ENCODE measurements at regions not wholly inside any gene's neighbourhood (a gene's known extent, or its start where the extent isn't known, plus 50 kb on each side); places are given as distances from the start of the nearest gene placed in this dataset.

- ChIA-PET CTCF (no interaction called here), POLR2A (no interaction called here)
- no peak overlapping the region for H3K4me3 Mint-ChIP-seq
- ATAC-seq (no peak), DNase-seq (no peak)
- peaks cover 8% of the 10 kb centered on the region for H3K9me3 Mint-ChIP-seq
- H3K27ac Mint-ChIP-seq: no peak overlapping the region
- peaks cover 3% of the 10 kb centered on the region for H3K4me1 Mint-ChIP-seq (ENCODE audit: low read depth)
- intact Hi-C loops (cut with micrococcal nuclease): no loop called here
- peaks cover 9% of the 10 kb centered on the region for H3K27me3 Mint-ChIP-seq
- TF ChIP-seq CTCF (IDR thresholded peaks at IDR 0.05): no peak
- H3K36me3 Mint-ChIP-seq (ENCODE audit: low read depth): peaks cover 1% of the 10 kb centered on the region
These were observed 756.2 kb downstream of the GATA3 start for GRCh38 chr10:8810677-8811076.

DNA sequence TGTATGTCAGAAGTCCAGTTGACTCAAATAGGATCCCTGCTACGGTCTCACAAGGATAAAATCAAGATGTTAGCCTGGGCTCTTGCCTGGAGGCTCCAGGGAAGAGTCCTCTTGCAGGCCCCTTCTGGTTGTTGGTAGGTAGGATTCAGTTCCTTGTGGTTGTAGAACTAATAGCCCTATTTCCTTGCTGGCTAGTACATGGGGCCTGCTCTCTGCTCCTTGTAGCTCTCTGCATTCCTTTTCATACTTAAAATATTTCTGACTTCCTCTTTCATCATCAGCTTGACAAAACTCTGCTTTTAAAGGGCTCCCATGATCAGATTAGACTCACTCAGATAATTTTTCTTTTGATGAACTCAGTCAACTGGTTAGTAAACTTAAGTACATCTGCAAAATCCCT, 756.7 kb downstream of the GATA3 start:
- intact Hi-C loops (cut with micrococcal nuclease): no loop called here
- Mint-ChIP-seq H3K4me1 (ENCODE audit: low read depth) (peaks cover 3% of the 10 kb centered on the region), H3K9me3 (peaks cover 5% of the 10 kb centered on the region), H3K36me3 (ENCODE audit: low read depth) (peaks cover 1% of the 10 kb centered on the region), H3K4me3 (no peak overlapping the region), H3K27ac (no peak overlapping the region), H3K27me3 (peaks cover 9% of the 10 kb centered on the region)
- ATAC-seq (no peak), DNase-seq (no peak)
- TF ChIP-seq CTCF (IDR thresholded peaks at IDR 0.05): no peak
- ChIA-PET CTCF (no interaction called here), POLR2A (no interaction called here)

- DNase-seq (no peak), ATAC-seq (no peak)
- H3K4me3 Mint-ChIP-seq: no peak overlapping the region
- ChIA-PET CTCF (no interaction called here), POLR2A (no interaction called here)
- peaks cover 3% of the 10 kb centered on the region for H3K4me1 Mint-ChIP-seq (ENCODE audit: low read depth)
- H3K27ac Mint-ChIP-seq: no peak overlapping the region
- intact Hi-C loops (cut with micrococcal nuclease): no loop called here
- no peak for TF ChIP-seq CTCF (IDR thresholded peaks at IDR 0.05)
- H3K36me3 Mint-ChIP-seq (ENCODE audit: low read depth): no peaks in the 10 kb centered on the region
- peaks cover 1% of the 10 kb centered on the region for H3K9me3 Mint-ChIP-seq
- peaks cover 4% of the 10 kb centered on the region for H3K27me3 Mint-ChIP-seq
These were observed 761.5 kb downstream of the GATA3 start for GRCh38 chr10:8815969-8816368.

- Mint-ChIP-seq H3K36me3 (ENCODE audit: low read depth) (no peaks in the 10 kb centered on the region), H3K4me3 (no peak overlapping the region), H3K4me1 (ENCODE audit: low read depth) (peaks cover 3% of the 10 kb centered on the region), H3K9me3 (no peaks in the 10 kb centered on the region), H3K27ac (no peak overlapping the region), H3K27me3 (no peaks in the 10 kb centered on the region)
- DNase-seq (no peak), ATAC-seq (no peak)
- ChIA-PET CTCF (no interaction called here), POLR2A (no interaction called here)
- no peak for TF ChIP-seq CTCF (IDR thresholded peaks at IDR 0.05)
- intact Hi-C loops (cut with micrococcal nuclease): no loop called here
These were observed 762.8 kb downstream of the GATA3 start for GRCh38 chr10:8817299-8817698.

- ChIA-PET POLR2A (no interaction called here), CTCF (no interaction called here)
- H3K27me3 Mint-ChIP-seq: peaks cover 4% of the 10 kb centered on the region
- H3K36me3 Mint-ChIP-seq (ENCODE audit: low read depth): no peaks in the 10 kb centered on the region
- peaks cover 4% of the 10 kb centered on the region for H3K4me1 Mint-ChIP-seq (ENCODE audit: low read depth)
- no peak for TF ChIP-seq CTCF (IDR thresholded peaks at IDR 0.05)
- H3K27ac Mint-ChIP-seq: no peak overlapping the region
- H3K9me3 Mint-ChIP-seq: no peaks in the 10 kb centered on the region
- ATAC-seq: no peak
- intact Hi-C loops (cut with micrococcal nuclease): no loop called here
- no peak for DNase-seq
- H3K4me3 Mint-ChIP-seq: no peak overlapping the region
These were observed 771.1 kb downstream of the GATA3 start for GRCh38 chr10:8825611-8826010.

Data from activated CD8-positive, alpha-beta T cell treated with anti-CD3 and anti-CD28 coated beads for 36 hours (primary cell).